Peyer's patch (tissue), 4 donors: ENCODE measurements at regions not wholly inside any gene's neighbourhood (a gene's known extent, or its start where the extent isn't known, plus 50 kb on each side); places are given as distances from the start of the nearest gene placed in this dataset.

Experiments used
- DNase-seq, 3 donors: peaks; one replicate each; pipeline ENCODE4 v3.0.0-alpha.2; 2017 to 2019
- H3K27ac ChIP-seq, 4 donors: fragments of 200-600 bp; sonication (generic); one replicate each; pipeline ENCODE4 v1.5.1; 2016 to 2019
- H3K27me3 ChIP-seq, 2 donors: fragments of 200-600 bp; sonication (generic); one replicate each; pipeline ENCODE4 v1.5.1; 2019
- H3K36me3 ChIP-seq, 3 donors: fragments of 200-600 bp; sonication (generic); one replicate each; pipeline ENCODE4 v1.5.1; 2016 to 2019
- H3K4me1 ChIP-seq, 4 donors: fragments of 200-600 bp; sonication (generic); one replicate each; pipeline ENCODE4 v1.5.1; 2016 to 2019
- H3K4me3 ChIP-seq, 4 donors: fragments of 200-600 bp; sonication (generic); 1 replicate in 3 of 4; 2 replicates in 1 of 4; pipeline ENCODE4 v1.5.1; 2016 to 2019; ENCODE audit warnings: mild to moderate bottlenecking in 1 of 4
- H3K9me3 ChIP-seq, 4 donors: fragments of 200-600 bp; sonication (generic); one replicate each; pipeline ENCODE4 v1.5.1; 2016 to 2019; ENCODE audit warnings: mild to moderate bottlenecking in 1 of 4
- CTCF ChIP-seq, 6 experiments: fragments of 450-650 bp in 4 of 6; fragments of 200-600 bp in 2 of 6; sonication (generic) in 1 of 6; IDR thresholded peaks; one replicate each; pipeline ENCODE4 v1.5.1; 2017 to 2019; ENCODE audit warnings: antibody characterized with exemption in 6 of 6, mild to moderate bottlenecking in 3 of 6, moderate library complexity in 1 of 6
- POLR2A ChIP-seq, 2 donors: fragments of 450-650 bp; IDR thresholded peaks; one replicate each; pipeline ENCODE4 v1.5.1; 2017; ENCODE audit warnings: antibody characterized with exemption in 2 of 2, mild to moderate bottlenecking in 2 of 2, moderate library complexity in 2 of 2

GRCh38 chr1:221851336-221851735, 109.4 kb upstream of the DUSP10 start:
- no peak for DNase-seq
- H3K27ac ChIP-seq, result no peak overlapping the region
- no peaks in the 10 kb centered on the region for H3K27me3 ChIP-seq
- no peaks in the 10 kb centered on the region for H3K4me1 ChIP-seq
- no peaks in the 10 kb centered on the region for H3K9me3 ChIP-seq
- H3K4me3 ChIP-seq, result no peak overlapping the region
- TF ChIP-seq POLR2A (IDR thresholded peaks at IDR 0.05) (no peak), CTCF (IDR thresholded peaks at IDR 0.05) (no peak)
- no peaks in the 10 kb centered on the region for H3K36me3 ChIP-seq

GRCh38 chr1:221850470-221851187, 108.7 kb upstream of the DUSP10 start:
- H3K27ac ChIP-seq, result no peak overlapping the region
- H3K4me3 ChIP-seq, result no peak overlapping the region
- no peak for TF ChIP-seq CTCF (IDR thresholded peaks at IDR 0.05)
- no peaks in the 10 kb centered on the region for H3K27me3 ChIP-seq
- H3K4me1 ChIP-seq, result no peaks in the 10 kb centered on the region
- no peak for DNase-seq
- no peaks in the 10 kb centered on the region for H3K36me3 ChIP-seq
- no peaks in the 10 kb centered on the region for H3K9me3 ChIP-seq

GRCh38 chr1:221849897-221850296, 108.0 kb upstream of the DUSP10 start:
- no peak overlapping the region for H3K27ac ChIP-seq
- no peak overlapping the region for H3K4me3 ChIP-seq
- H3K9me3 ChIP-seq, result no peaks in the 10 kb centered on the region
- H3K27me3 ChIP-seq, result no peaks in the 10 kb centered on the region
- no peaks in the 10 kb centered on the region for H3K4me1 ChIP-seq
- no peak for TF ChIP-seq POLR2A (IDR thresholded peaks at IDR 0.05)
- no peak for TF ChIP-seq CTCF (IDR thresholded peaks at IDR 0.05)
- DNase-seq, result no peak
- H3K36me3 ChIP-seq, result no peaks in the 10 kb centered on the region

- Histone ChIP-seq H3K4me1 (no peaks in the 10 kb centered on the region), H3K27me3 (no peaks in the 10 kb centered on the region), H3K36me3 (no peaks in the 10 kb centered on the region), H3K4me3 (no peak overlapping the region), H3K9me3 (no peaks in the 10 kb centered on the region), H3K27ac (no peak overlapping the region)
- TF ChIP-seq POLR2A (IDR thresholded peaks at IDR 0.05) (no peak), CTCF (IDR thresholded peaks at IDR 0.05) (no peak)
- DNase-seq, result no peak
These were observed 107.2 kb upstream of the DUSP10 start for GRCh38 chr1:221849110-221849509.

- TF ChIP-seq CTCF (IDR thresholded peaks at IDR 0.05), result no peak
- TF ChIP-seq POLR2A (IDR thresholded peaks at IDR 0.05), result no peak
- no peaks in the 10 kb centered on the region for H3K4me1 ChIP-seq
- no peaks in the 10 kb centered on the region for H3K27me3 ChIP-seq
- no peaks in the 10 kb centered on the region for H3K36me3 ChIP-seq
- no peak overlapping the region for H3K4me3 ChIP-seq
- H3K27ac ChIP-seq, result no peak overlapping the region
- no peak for DNase-seq
- H3K9me3 ChIP-seq, result no peaks in the 10 kb centered on the region
These were observed 105.8 kb upstream of the DUSP10 start for GRCh38 chr1:221847676-221848075.
